Mesothelial cell of epicardium (in vitro differentiated cells): ENCODE measurements at regions not wholly inside any gene's neighbourhood (a gene's known extent, or its start where the extent isn't known, plus 50 kb on each side); places are given as distances from the start of the nearest gene placed in this dataset.
"Not testable (repeated sequence)": the region's sequence is repeated elsewhere in the genome, so short reads cannot be mapped to it uniquely, and the experiment has no call there.

Experiments used
- DNase-seq, 2 experiments: peaks; one replicate each; pipeline ENCODE4 v3.0.0; 2021; ENCODE audit warnings: low spot score in 2 of 2; ENCODE audit not compliant: unreplicated experiment in 2 of 2
- H3K27ac Mint-ChIP-seq: 2 replicates; pipeline ENCODE4 v1.8.0; 2021; ENCODE audit warnings: mixed read lengths
- H3K27me3 Mint-ChIP-seq: 2 replicates; pipeline ENCODE4 v1.8.0; 2021; ENCODE audit warnings: low read depth, mixed read lengths
- H3K36me3 Mint-ChIP-seq: 2 replicates; pipeline ENCODE4 v1.8.0; 2021; ENCODE audit warnings: mixed read lengths
- H3K4me1 Mint-ChIP-seq: 2 replicates; pipeline ENCODE4 v1.8.0; 2021; ENCODE audit warnings: mixed read lengths
- H3K4me3 Mint-ChIP-seq: 2 replicates; pipeline ENCODE4 v1.8.0; 2021; ENCODE audit warnings: mild to moderate bottlenecking, moderate library complexity, mixed read lengths
- H3K9me3 Mint-ChIP-seq: 2 replicates; pipeline ENCODE4 v1.8.0; 2021; ENCODE audit warnings: mixed read lengths
- CTCF ChIP-seq: fragments of 200-600 bp; sonication (generic); IDR thresholded peaks from one replicate; pipeline ENCODE4 v1.5.0; 2021; ENCODE audit warnings: antibody characterized with exemption; ENCODE audit not compliant: unreplicated experiment

- no peak overlapping the region for H3K27ac Mint-ChIP-seq
- no peak overlapping the region for H3K4me3 Mint-ChIP-seq
- no peaks in the 10 kb centered on the region for H3K36me3 Mint-ChIP-seq
- H3K27me3 Mint-ChIP-seq: no peaks in the 10 kb centered on the region
- no peak for TF ChIP-seq CTCF
- H3K4me1 Mint-ChIP-seq: peaks cover 27% of the 10 kb centered on the region
- H3K9me3 Mint-ChIP-seq: peaks cover 8% of the 10 kb centered on the region
- DNase-seq: no peak
These were observed 175.8 kb upstream of the NANOGP8 start for GRCh38 chr15:35260941-35261340.

GRCh38 chr15:35260274-35260673, 175.2 kb upstream of the NANOGP8 start:
- H3K36me3 Mint-ChIP-seq, H3K9me3 Mint-ChIP-seq, H3K27ac Mint-ChIP-seq, H3K27me3 Mint-ChIP-seq, DNase-seq, H3K4me3 Mint-ChIP-seq: not testable (repeated sequence)
- peaks cover 20% of the 10 kb centered on the region for H3K4me1 Mint-ChIP-seq

- DNase-seq: no peak
- Mint-ChIP-seq H3K4me1 (peaks cover 25% of the 10 kb centered on the region), H3K27me3 (no peaks in the 10 kb centered on the region), H3K4me3 (no peak overlapping the region), H3K9me3 (peaks cover 8% of the 10 kb centered on the region), H3K27ac (no peak overlapping the region), H3K36me3 (no peaks in the 10 kb centered on the region)
- TF ChIP-seq CTCF: no peak
These were observed 171.5 kb upstream of the NANOGP8 start for GRCh38 chr15:35256551-35256950.

GRCh38 chr15:35256141-35256540, 171.0 kb upstream of the NANOGP8 start:
- Mint-ChIP-seq H3K4me1 (peaks cover 24% of the 10 kb centered on the region), H3K9me3 (peaks cover 5% of the 10 kb centered on the region), H3K4me3 (no peak overlapping the region), H3K27me3 (no peaks in the 10 kb centered on the region), H3K36me3 (no peaks in the 10 kb centered on the region), H3K27ac (no peak overlapping the region)
- no peak for DNase-seq
- TF ChIP-seq CTCF: no peak

- H3K4me3 Mint-ChIP-seq, DNase-seq, H3K36me3 Mint-ChIP-seq, H3K9me3 Mint-ChIP-seq, H3K27me3 Mint-ChIP-seq, H3K27ac Mint-ChIP-seq: not testable (repeated sequence)
- peaks cover 19% of the 10 kb centered on the region for H3K4me1 Mint-ChIP-seq
These were observed 169.8 kb upstream of the NANOGP8 start for GRCh38 chr15:35254908-35255307.

- H3K4me1 Mint-ChIP-seq: peaks cover 19% of the 10 kb centered on the region
- H3K27ac Mint-ChIP-seq: no peak overlapping the region
- H3K36me3 Mint-ChIP-seq: no peaks in the 10 kb centered on the region
- TF ChIP-seq CTCF: no peak
- H3K4me3 Mint-ChIP-seq: no peak overlapping the region
- no peaks in the 10 kb centered on the region for H3K9me3 Mint-ChIP-seq
- H3K27me3 Mint-ChIP-seq: no peaks in the 10 kb centered on the region
- no peak for DNase-seq
These were observed 169.0 kb upstream of the NANOGP8 start for GRCh38 chr15:35254062-35254461.

GRCh38 chr15:35252351-35252865, 167.3 kb upstream of the NANOGP8 start:
- Mint-ChIP-seq H3K4me3 (no peak overlapping the region), H3K36me3 (no peaks in the 10 kb centered on the region), H3K27ac (no peak overlapping the region), H3K27me3 (no peaks in the 10 kb centered on the region), H3K9me3 (no peaks in the 10 kb centered on the region), H3K4me1 (peaks cover 19% of the 10 kb centered on the region)
- TF ChIP-seq CTCF: no peak
- DNase-seq: no peak
